ENCODE measurements at regions not wholly inside any gene's neighbourhood (a gene's known extent, or its start where the extent isn't known, plus 50 kb on each side); places are given as distances from the start of the nearest gene placed in this dataset.

GRCh38 chr2:16952805-16953204, 287.2 kb upstream of the CYRIA start:
- TF ChIP-seq ZNF274 (IDR thresholded peaks at IDR 0.05; ENCODE audit: low read depth, low read length) (no peak), YY1 (IDR thresholded peaks at IDR 0.05; ENCODE audit: insufficient read depth, insufficient read length) (no peak)

Data from NT2/D1 (cell line).